Peyer's patch (tissue), 4 donors: ENCODE measurements at regions not wholly inside any gene's neighbourhood (a gene's known extent, or its start where the extent isn't known, plus 50 kb on each side); places are given as distances from the start of the nearest gene placed in this dataset.

Source experiments
- DNase-seq, 3 donors: peaks; one replicate each; pipeline ENCODE4 v3.0.0-alpha.2; 2017 to 2019
- H3K27ac ChIP-seq, 4 donors: fragments of 200-600 bp; sonication (generic); one replicate each; pipeline ENCODE4 v1.5.1; 2016 to 2019
- H3K27me3 ChIP-seq, 2 donors: fragments of 200-600 bp; sonication (generic); one replicate each; pipeline ENCODE4 v1.5.1; 2019
- H3K36me3 ChIP-seq, 3 donors: fragments of 200-600 bp; sonication (generic); one replicate each; pipeline ENCODE4 v1.5.1; 2016 to 2019
- H3K4me1 ChIP-seq, 4 donors: fragments of 200-600 bp; sonication (generic); one replicate each; pipeline ENCODE4 v1.5.1; 2016 to 2019
- H3K4me3 ChIP-seq, 4 donors: fragments of 200-600 bp; sonication (generic); 1 replicate in 3 of 4; 2 replicates in 1 of 4; pipeline ENCODE4 v1.5.1; 2016 to 2019; ENCODE audit warnings: mild to moderate bottlenecking in 1 of 4
- H3K9me3 ChIP-seq, 4 donors: fragments of 200-600 bp; sonication (generic); one replicate each; pipeline ENCODE4 v1.5.1; 2016 to 2019; ENCODE audit warnings: mild to moderate bottlenecking in 1 of 4
- POLR2A ChIP-seq, 2 donors: fragments of 450-650 bp; IDR thresholded peaks; one replicate each; pipeline ENCODE4 v1.5.1; 2017; ENCODE audit warnings: antibody characterized with exemption in 2 of 2, mild to moderate bottlenecking in 2 of 2, moderate library complexity in 2 of 2
- TF ChIP-seq, protein P1 (sequence below), 6 experiments: fragments of 450-650 bp in 4 of 6; fragments of 200-600 bp in 2 of 6; sonication (generic) in 1 of 6; IDR thresholded peaks; one replicate each; pipeline ENCODE4 v1.5.1; 2017 to 2019; ENCODE audit warnings: antibody characterized with exemption in 6 of 6, mild to moderate bottlenecking in 3 of 6, moderate library complexity in 1 of 6

DNA sequence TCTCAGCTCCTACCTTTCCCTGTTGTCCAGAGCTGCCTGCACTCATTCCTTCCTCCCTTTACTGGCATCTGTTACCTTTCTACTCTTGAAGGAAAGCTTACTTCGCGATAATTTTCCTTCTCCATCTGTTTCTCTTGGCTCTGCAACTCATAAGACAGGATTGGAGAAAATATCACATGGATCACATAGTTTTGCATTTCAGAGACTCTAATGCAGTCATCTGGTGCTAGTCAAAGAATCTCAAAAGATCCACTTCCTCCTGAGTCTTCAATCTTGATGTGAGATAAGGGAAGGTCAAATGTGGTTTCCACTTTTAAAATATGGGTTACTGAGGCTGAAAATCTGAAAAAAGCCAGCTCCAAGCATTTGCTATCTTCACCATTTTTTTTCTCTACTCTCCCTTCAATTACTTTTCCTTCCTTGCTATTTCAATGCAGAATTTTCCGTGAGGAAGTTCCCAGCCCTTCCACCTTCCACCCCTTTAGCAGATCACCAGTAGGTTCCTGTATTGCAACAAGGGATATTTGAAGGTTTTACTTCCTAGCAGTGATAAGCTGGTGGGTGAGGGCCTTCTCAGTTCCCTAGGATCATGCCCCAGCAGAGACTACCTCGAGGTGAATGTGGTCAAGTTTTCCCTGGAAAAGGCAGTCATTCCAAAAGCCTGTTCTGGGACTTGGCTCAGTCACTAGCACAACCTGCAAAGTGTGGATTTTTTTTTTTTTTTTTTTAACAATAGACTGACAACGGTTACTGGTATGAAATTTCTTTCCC lies 62.8 kb upstream of the LRRC1 start:
- H3K4me1 ChIP-seq, result peaks cover 0 to 23% (median 1%) of the 10 kb centered on the region in 4 donors
- no peaks in the 10 kb centered on the region for H3K27me3 ChIP-seq
- H3K9me3 ChIP-seq, result no peaks in the 10 kb centered on the region
- no peak for DNase-seq
- no peak for TF ChIP-seq POLR2A (IDR thresholded peaks at IDR 0.05)
- TF ChIP-seq, protein P1, sequence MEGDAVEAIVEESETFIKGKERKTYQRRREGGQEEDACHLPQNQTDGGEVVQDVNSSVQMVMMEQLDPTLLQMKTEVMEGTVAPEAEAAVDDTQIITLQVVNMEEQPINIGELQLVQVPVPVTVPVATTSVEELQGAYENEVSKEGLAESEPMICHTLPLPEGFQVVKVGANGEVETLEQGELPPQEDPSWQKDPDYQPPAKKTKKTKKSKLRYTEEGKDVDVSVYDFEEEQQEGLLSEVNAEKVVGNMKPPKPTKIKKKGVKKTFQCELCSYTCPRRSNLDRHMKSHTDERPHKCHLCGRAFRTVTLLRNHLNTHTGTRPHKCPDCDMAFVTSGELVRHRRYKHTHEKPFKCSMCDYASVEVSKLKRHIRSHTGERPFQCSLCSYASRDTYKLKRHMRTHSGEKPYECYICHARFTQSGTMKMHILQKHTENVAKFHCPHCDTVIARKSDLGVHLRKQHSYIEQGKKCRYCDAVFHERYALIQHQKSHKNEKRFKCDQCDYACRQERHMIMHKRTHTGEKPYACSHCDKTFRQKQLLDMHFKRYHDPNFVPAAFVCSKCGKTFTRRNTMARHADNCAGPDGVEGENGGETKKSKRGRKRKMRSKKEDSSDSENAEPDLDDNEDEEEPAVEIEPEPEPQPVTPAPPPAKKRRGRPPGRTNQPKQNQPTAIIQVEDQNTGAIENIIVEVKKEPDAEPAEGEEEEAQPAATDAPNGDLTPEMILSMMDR (IDR thresholded peaks at IDR 0.05), result no peak
- no peaks in the 10 kb centered on the region for H3K36me3 ChIP-seq
- no peak overlapping the region for H3K4me3 ChIP-seq
- H3K27ac ChIP-seq, result no peak overlapping the region

DNA sequence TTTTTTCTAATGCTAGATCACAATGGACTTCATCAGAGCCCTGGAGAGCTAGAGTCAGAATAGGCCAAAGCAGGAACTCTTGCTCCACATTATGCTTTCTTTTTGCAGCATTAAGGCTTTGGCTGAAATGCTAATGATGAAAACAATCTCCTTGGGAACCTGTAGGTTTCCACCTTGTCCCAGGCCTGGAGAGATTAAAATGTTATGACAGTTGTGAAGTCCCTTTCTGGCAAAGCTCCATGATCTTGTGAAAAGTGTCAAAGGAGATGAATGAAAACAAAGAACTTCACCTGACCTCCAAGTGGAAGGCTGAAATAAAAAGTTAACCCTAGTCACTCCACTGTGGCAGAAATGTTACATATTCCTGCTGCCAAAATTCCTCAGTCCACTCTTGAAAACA lies 64.0 kb upstream of the LRRC1 start:
- H3K36me3 ChIP-seq, result no peaks in the 10 kb centered on the region

DNA sequence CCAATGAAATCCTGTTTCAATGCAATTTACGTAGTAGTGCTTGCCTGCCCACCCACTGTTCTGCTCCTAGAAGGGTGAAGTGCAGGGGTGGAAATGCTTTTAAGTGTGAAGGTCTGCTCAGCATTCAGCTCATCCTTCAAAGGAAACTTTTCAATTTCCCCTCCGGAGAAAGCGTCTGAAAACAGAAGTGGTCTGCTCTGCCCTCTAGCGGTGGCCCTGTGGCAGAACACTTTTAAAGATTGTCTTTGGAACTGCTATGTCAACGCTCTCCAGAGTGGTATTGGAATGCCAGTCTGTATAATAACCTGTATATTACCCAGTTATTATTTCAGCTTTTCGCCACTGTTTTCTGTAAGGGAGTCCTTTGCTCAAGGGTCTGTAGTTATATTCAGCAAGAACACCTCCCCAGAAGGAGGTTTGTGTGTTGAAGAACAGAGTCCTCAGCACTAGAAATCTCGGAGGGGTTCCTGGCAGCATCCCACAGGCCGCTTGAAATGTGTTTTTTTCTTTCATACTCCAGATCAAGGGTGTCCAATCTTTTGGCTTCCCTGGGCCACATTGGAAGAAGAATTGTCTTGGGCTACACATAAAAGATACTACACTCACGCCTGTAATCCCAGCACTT lies 63.1 kb upstream of the KLHL31 start:
- Histone ChIP-seq H3K27ac (no peak overlapping the region), H3K4me1 (peaks cover 0 to 8% (median 0%) of the 10 kb centered on the region in 4 donors), H3K4me3 (no peak overlapping the region), H3K27me3 (no peaks in the 10 kb centered on the region), H3K36me3 (no peaks in the 10 kb centered on the region), H3K9me3 (no peaks in the 10 kb centered on the region)
- TF ChIP-seq, protein P1 (IDR thresholded peaks at IDR 0.05), result peak; percentile 75 to 90 (median 80)
- TF ChIP-seq POLR2A (IDR thresholded peaks at IDR 0.05), result no peak
- DNase-seq, result peak in 2 of 3 donors; percentile 37 to 81

More for the DNA sequence above, 64.0 kb upstream of the LRRC1 start:
- no peak for TF ChIP-seq POLR2A (IDR thresholded peaks at IDR 0.05)
- TF ChIP-seq, protein P1 (IDR thresholded peaks at IDR 0.05), result no peak
- Histone ChIP-seq H3K4me3 (no peak overlapping the region), H3K9me3 (no peaks in the 10 kb centered on the region), H3K27ac (no peak overlapping the region), H3K4me1 (peaks cover 0 to 23% (median 1%) of the 10 kb centered on the region in 4 donors), H3K27me3 (no peaks in the 10 kb centered on the region)
- no peak for DNase-seq

DNA sequence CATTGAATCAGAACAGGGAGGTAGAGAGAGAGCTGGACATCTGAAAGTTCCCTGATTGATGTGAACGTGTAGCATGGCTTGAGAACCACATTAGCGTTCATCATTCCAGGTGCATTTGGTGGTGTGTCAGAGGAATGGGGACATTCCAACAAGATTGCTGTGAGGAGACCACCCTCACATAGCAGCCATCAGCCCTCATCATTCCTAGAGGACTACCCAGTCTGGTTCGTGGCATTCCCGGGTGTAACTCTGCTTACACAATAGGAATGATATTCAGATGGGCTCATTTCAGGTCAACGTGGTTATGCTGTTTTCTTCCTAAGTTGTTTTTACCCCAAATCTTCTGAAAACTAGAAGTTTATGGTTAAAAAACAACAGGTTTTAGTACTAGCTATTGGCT lies 62.2 kb upstream of the KLHL31 start:
- TF ChIP-seq, protein P1 (IDR thresholded peaks at IDR 0.05), result no peak
- TF ChIP-seq POLR2A (IDR thresholded peaks at IDR 0.05), result no peak
- DNase-seq, result no peak
- Histone ChIP-seq H3K4me3 (no peak overlapping the region), H3K9me3 (no peaks in the 10 kb centered on the region), H3K27me3 (no peaks in the 10 kb centered on the region), H3K36me3 (no peaks in the 10 kb centered on the region), H3K4me1 (peaks cover 0 to 8% (median 0%) of the 10 kb centered on the region in 4 donors), H3K27ac (no peak overlapping the region)

DNA sequence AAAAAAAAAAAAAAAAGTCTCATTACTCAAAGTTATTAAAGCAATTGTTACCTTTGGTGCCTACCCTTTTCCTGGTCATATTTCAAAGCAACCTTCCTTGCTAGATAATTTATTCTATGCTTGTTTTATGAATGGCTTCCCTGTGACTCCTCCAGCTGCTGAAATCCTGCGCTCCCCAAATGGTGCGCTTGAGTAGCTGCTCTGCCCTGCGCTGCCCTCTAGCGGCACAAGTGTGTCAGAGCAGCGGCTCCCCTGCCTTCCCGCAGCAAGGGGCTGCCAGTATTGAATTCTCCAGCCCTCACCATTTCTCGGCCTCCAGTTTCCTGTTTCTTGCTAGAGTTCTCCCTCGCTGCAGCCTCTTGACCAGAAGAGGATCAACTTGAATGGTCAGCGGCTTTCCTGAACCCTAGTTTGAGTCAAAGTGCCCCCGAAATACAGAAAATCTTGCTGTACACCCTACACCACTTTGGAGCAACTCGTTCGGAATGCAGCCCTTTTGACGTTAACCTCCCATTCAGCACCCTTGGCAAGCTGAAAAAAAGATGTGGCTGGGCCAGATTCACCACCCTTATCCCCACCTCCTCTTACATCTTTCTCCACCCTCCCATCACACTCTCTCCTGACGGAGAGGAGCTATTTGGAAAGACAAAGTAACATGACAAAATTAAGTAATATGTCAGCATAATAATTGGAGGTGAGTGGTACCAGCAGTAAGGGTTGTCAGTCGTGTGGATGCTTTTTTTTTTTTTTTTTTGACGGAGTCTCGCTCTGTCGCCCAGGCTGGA lies 60.4 kb upstream of the KLHL31 start:
- no peak for TF ChIP-seq POLR2A (IDR thresholded peaks at IDR 0.05)
- TF ChIP-seq, protein P1 (IDR thresholded peaks at IDR 0.05), result peak; percentile 74 to 97 (median 90)
- Histone ChIP-seq H3K4me1 (peaks cover 0 to 8% (median 0%) of the 10 kb centered on the region in 4 donors), H3K9me3 (no peaks in the 10 kb centered on the region), H3K27ac (no peak overlapping the region), H3K4me3 (no peak overlapping the region), H3K27me3 (no peaks in the 10 kb centered on the region), H3K36me3 (no peaks in the 10 kb centered on the region)
- peak; percentile 70 to 90 (median 83) for DNase-seq
